ENCODE measurements at regions not wholly inside any gene's neighbourhood (a gene's known extent, or its start where the extent isn't known, plus 50 kb on each side); places are given as distances from the start of the nearest gene placed in this dataset.

- no peak overlapping the region for H3K4me3 Mint-ChIP-seq
- no peaks in the 10 kb centered on the region for H3K4me1 Mint-ChIP-seq (ENCODE audit: low read depth)
- H3K27ac Mint-ChIP-seq = no peak overlapping the region
- no peak for DNase-seq
- TF ChIP-seq, protein P1, sequence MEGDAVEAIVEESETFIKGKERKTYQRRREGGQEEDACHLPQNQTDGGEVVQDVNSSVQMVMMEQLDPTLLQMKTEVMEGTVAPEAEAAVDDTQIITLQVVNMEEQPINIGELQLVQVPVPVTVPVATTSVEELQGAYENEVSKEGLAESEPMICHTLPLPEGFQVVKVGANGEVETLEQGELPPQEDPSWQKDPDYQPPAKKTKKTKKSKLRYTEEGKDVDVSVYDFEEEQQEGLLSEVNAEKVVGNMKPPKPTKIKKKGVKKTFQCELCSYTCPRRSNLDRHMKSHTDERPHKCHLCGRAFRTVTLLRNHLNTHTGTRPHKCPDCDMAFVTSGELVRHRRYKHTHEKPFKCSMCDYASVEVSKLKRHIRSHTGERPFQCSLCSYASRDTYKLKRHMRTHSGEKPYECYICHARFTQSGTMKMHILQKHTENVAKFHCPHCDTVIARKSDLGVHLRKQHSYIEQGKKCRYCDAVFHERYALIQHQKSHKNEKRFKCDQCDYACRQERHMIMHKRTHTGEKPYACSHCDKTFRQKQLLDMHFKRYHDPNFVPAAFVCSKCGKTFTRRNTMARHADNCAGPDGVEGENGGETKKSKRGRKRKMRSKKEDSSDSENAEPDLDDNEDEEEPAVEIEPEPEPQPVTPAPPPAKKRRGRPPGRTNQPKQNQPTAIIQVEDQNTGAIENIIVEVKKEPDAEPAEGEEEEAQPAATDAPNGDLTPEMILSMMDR (IDR thresholded peaks at IDR 0.05) = no peak
- H3K27me3 Mint-ChIP-seq (ENCODE audit: insufficient read depth) = no peaks in the 10 kb centered on the region
- no peaks in the 10 kb centered on the region for H3K36me3 Mint-ChIP-seq (ENCODE audit: low read depth)
- peaks cover 9% of the 10 kb centered on the region; the same call in 1 of the 2 replicates for H3K9me3 Mint-ChIP-seq
Observed at GRCh38 chrX:95996294-95996693, 688.3 kb upstream of the DIAPH2 start.

DNA sequence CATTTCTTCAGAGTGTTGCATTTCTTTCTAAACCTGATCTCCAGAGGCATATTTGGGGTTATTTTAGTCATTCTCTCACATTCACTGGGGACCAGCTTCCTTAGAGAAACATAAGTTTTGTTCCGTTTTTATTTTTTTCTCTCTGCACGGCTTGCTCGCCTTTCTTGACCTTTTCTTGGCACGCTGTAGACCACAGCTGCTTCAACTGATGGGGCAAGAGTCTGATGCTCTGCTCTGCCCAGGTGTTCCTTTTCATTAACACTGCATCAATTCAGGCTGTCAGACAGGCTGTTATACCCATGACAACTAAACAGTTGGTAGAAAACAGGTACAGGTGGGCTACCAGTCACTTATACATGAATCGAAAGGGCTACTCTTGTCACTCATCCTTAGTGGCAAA, 682.2 kb upstream of the DIAPH2 start:
- Mint-ChIP-seq H3K27ac (no peak overlapping the region), H3K4me1 (ENCODE audit: low read depth) (no peaks in the 10 kb centered on the region), H3K4me3 (no peak overlapping the region), H3K36me3 (ENCODE audit: low read depth) (no peaks in the 10 kb centered on the region), H3K27me3 (ENCODE audit: insufficient read depth) (no peaks in the 10 kb centered on the region), H3K9me3 (peaks cover 7% of the 10 kb centered on the region)
- no peak for DNase-seq
- TF ChIP-seq, protein P1 (IDR thresholded peaks at IDR 0.05) = no peak

GRCh38 chrX:96004386-96004785, 680.3 kb upstream of the DIAPH2 start:
- H3K27me3 Mint-ChIP-seq (ENCODE audit: insufficient read depth) = no peaks in the 10 kb centered on the region
- no peaks in the 10 kb centered on the region for H3K36me3 Mint-ChIP-seq (ENCODE audit: low read depth)
- no peaks in the 10 kb centered on the region for H3K4me1 Mint-ChIP-seq (ENCODE audit: low read depth)
- peaks cover 7% of the 10 kb centered on the region for H3K9me3 Mint-ChIP-seq
- TF ChIP-seq, protein P1 (IDR thresholded peaks at IDR 0.05) = no peak
- H3K4me3 Mint-ChIP-seq = no peak overlapping the region
- DNase-seq = no peak
- H3K27ac Mint-ChIP-seq = no peak overlapping the region

DNA sequence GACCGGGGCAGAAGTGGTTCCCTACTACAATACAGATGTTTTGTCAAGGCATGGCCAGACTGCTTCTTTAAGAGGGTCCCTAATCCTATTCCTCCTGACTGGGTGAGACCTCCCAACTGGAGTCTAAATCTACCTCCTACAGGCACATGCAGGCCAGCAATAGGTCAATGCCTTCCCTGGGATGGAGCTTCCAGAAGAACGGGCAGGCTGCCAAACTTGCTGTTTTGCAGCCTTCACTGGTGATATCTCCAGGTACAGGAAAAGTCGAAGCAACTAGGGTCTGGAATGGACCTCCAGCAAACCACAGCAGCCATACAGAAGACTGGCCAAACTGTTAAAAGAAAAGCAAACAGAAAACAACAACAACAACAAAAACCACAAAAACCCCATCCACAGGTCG, 678.4 kb upstream of the DIAPH2 start:
- Mint-ChIP-seq H3K4me3 (no peak overlapping the region), H3K4me1 (ENCODE audit: low read depth) (no peaks in the 10 kb centered on the region), H3K27me3 (ENCODE audit: insufficient read depth) (no peaks in the 10 kb centered on the region), H3K36me3 (ENCODE audit: low read depth) (no peaks in the 10 kb centered on the region), H3K27ac (no peak overlapping the region), H3K9me3 (peaks cover 15% of the 10 kb centered on the region)
- TF ChIP-seq, protein P1 (IDR thresholded peaks at IDR 0.05) = no peak
- DNase-seq = no peak

GRCh38 chrX:96027407-96027806, 657.2 kb upstream of the DIAPH2 start:
- no peak for DNase-seq
- TF ChIP-seq, protein P1 (IDR thresholded peaks at IDR 0.05) = no peak

DNA sequence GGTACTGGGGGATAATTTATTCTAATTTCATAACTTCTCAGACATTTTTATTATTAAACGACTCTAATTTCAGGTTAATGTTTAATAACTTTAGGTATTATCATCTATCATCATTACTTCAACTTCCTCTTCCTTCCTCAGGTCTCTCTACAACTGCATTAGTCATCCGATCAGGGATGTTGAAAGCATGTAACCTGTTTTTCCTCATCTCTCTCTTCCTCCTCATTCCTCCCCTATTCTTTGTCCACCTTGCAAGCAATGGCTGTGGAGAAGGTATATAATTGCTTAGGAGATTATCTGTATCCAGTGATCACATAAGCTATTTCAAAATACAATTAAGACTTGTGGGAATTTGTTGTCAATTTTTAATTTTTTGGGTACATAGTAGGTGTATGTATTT, 632.6 kb upstream of the DIAPH2 start:
- Mint-ChIP-seq H3K27me3 (ENCODE audit: insufficient read depth) (no peaks in the 10 kb centered on the region), H3K9me3 (peaks cover 4% of the 10 kb centered on the region; the same call in 1 of the 2 replicates), H3K36me3 (ENCODE audit: low read depth) (no peaks in the 10 kb centered on the region), H3K4me3 (no peak overlapping the region), H3K27ac (no peak overlapping the region), H3K4me1 (ENCODE audit: low read depth) (no peaks in the 10 kb centered on the region)
- DNase-seq = no peak
- TF ChIP-seq, protein P1 (IDR thresholded peaks at IDR 0.05) = no peak

More at GRCh38 chrX:96027407-96027806, 657.2 kb upstream of the DIAPH2 start:
- no peaks in the 10 kb centered on the region for H3K4me1 Mint-ChIP-seq (ENCODE audit: low read depth)
- no peaks in the 10 kb centered on the region for H3K27me3 Mint-ChIP-seq (ENCODE audit: insufficient read depth)
- no peak overlapping the region for H3K27ac Mint-ChIP-seq
- peaks cover 4% of the 10 kb centered on the region; the same call in 1 of the 2 replicates for H3K9me3 Mint-ChIP-seq
- no peaks in the 10 kb centered on the region for H3K36me3 Mint-ChIP-seq (ENCODE audit: low read depth)
- no peak overlapping the region for H3K4me3 Mint-ChIP-seq
